ENCODE measurements at regions not wholly inside any gene's neighbourhood (a gene's known extent, or its start where the extent isn't known, plus 50 kb on each side); places are given as distances from the start of the nearest gene placed in this dataset.
A peak's percentile ranks its signal among the peaks of the same experiment; 100 is the strongest.

GRCh38 chr5:117623042-117623805 lies 1048.6 kb upstream of the SEMA6A start:
- Histone ChIP-seq H4K20me1 (replicated peaks; ENCODE audit: insufficient read depth) (no peaks in the 10 kb centered on the region), H3K9me2 (ENCODE audit: insufficient read depth) (peaks cover 5% of the 10 kb centered on the region; the same call in 1 of the 2 replicates), H3F3A (replicated peaks; ENCODE audit: low read depth) (no peaks in the 10 kb centered on the region), H3K4me1 (ENCODE audit: insufficient read depth) (no peaks in the 10 kb centered on the region), H2AFZ (peak overlapping the region; percentile 53; the same call in 1 of the 2 replicates), H3K36me3 (ENCODE audit: insufficient read depth) (no peaks in the 10 kb centered on the region), H3K4me3 (no peak overlapping the region), H3K4me2 (no peak overlapping the region), H3K27ac (ENCODE audit: low read depth) (no peak overlapping the region), H3K27me3 (ENCODE audit: insufficient read depth) (no peaks in the 10 kb centered on the region), H3K79me2 (replicated peaks; ENCODE audit: insufficient read depth) (no peaks in the 10 kb centered on the region)
- ATAC-seq = no peak
- H3K4me1 Mint-ChIP-seq = no peaks in the 10 kb centered on the region
- peaks cover 2% of the 10 kb centered on the region; the same call in 1 of the 3 replicates for H3K9me3 Mint-ChIP-seq
- no peak for DNase-seq (ENCODE audit: low spot score)
- H3K4me3 Mint-ChIP-seq = no peak overlapping the region
- no peaks in the 10 kb centered on the region for H3K27me3 Mint-ChIP-seq (ENCODE audit: insufficient read depth, low read depth, poor library complexity)
- H3K27ac Mint-ChIP-seq = no peak overlapping the region
- 0 out of 3 replicates have a peak, but pooled peaks cover 6% of the 10 kb centered on the region for H3K36me3 Mint-ChIP-seq (ENCODE audit: low read depth)
- no peak for TF ChIP-seq ZNF331 (CRISPR knock-in tag; IDR thresholded peaks at IDR 0.05; ENCODE audit: low read depth)
- no peak for TF ChIP-seq ETS1 (IDR thresholded peaks at IDR 0.05)
- TF ChIP-seq ZNF462 (CRISPR knock-in tag; IDR thresholded peaks at IDR 0.05) = no peak
- no peak for TF ChIP-seq REST (IDR thresholded peaks at IDR 0.05; ENCODE audit: unreplicated experiment)
- no peak for TF ChIP-seq JUNB (IDR thresholded peaks at IDR 0.05; ENCODE audit: unreplicated experiment)
- TF ChIP-seq EZH2phosphoT487 (IDR thresholded peaks at IDR 0.05; ENCODE audit: unreplicated experiment) = no peak
- TF ChIP-seq EZH2 (IDR thresholded peaks at IDR 0.05; ENCODE audit: low read depth, unreplicated experiment) = no peak
- TF ChIP-seq CREB1 (CRISPR knock-in tag; IDR thresholded peaks at IDR 0.05; ENCODE audit: low read depth) = no peak
- TF ChIP-seq ZNF114 (CRISPR knock-in tag; IDR thresholded peaks at IDR 0.05) = no peak
- no peak for TF ChIP-seq CTCF (conservative IDR thresholded peaks at IDR 0.05; ENCODE audit: low read depth in 2 of 2)
- TF ChIP-seq NANOG (IDR thresholded peaks at IDR 0.05; ENCODE audit: borderline replicate concordance) = no peak
- TF ChIP-seq POLR2AphosphoS5 (IDR thresholded peaks at IDR 0.05; ENCODE audit: low read depth) = no peak
- no peak for TF ChIP-seq STAT1 (IDR thresholded peaks at IDR 0.05; ENCODE audit: unreplicated experiment)

Data from GM23338 (cell line).